DMS153 (cell line): ENCODE measurements at regions not wholly inside any gene's neighbourhood (a gene's known extent, or its start where the extent isn't known, plus 50 kb on each side); places are given as distances from the start of the nearest gene placed in this dataset.

Source experiments
- DNase-seq: peaks from one replicate; lab custom pipeline; 2025; lab: John Stamatoyannopoulos, UW

GRCh38 chr16:64539811-64540371, 582.0 kb downstream of the CDH11 start:
- DNase-seq: no peak

DNA sequence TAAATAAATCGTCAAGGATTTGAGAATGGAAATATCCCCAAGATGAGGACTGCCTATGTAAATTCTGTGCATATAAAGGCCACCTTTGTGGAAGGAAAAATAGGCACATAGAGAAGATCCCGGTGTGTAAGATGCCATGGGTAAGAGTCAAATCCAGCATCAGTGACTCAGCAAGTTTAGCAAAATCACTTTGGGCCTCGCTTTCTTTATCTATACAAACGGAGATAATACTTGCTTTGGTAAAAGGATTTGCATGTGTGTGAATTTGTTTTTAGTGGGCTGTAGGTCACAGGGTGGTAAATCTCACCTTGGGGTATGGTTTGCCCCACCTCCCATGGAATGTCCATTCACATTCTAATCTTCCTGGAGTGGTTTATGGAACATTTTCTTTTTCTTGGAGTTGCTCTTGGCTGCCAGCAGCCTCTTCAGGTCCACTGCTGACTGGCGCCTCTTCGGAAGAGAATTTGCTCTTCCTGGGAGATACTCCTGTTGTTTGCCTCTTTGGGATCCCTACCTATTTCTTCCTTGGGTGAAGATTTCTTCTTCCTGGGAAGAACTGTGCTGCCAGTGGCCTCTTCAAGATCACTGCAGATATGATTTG, 587.6 kb downstream of the CDH11 start:
- DNase-seq: no peak

DNA sequence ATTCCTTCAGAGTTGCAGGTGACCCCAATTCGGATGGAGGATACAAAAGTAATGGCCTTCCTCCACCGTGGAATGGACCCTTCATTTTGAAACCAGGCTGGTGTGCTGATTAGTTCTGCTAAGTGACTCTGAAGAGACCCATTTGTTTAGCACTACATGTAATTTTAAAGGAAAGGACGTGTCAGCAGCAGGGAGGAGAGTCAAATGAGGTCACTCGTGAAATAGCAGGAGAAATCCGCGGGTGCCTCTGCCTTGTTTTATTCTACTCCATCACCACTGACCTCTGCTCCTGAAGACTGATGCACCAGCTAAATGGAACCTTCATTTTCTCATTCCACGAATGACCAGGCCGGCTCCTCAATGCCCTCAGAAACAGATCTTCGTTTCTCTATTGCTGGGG, 589.2 kb downstream of the CDH11 start:
- no peak for DNase-seq

GRCh38 chr16:64532117-64532516, 589.7 kb downstream of the CDH11 start:
- DNase-seq: no peak

- no peak for DNase-seq
Measured at GRCh38 chr16:64531401-64531800, 590.5 kb downstream of the CDH11 start.

- DNase-seq: no peak
Measured at GRCh38 chr16:64522548-64522947, 599.3 kb downstream of the CDH11 start.

DNA sequence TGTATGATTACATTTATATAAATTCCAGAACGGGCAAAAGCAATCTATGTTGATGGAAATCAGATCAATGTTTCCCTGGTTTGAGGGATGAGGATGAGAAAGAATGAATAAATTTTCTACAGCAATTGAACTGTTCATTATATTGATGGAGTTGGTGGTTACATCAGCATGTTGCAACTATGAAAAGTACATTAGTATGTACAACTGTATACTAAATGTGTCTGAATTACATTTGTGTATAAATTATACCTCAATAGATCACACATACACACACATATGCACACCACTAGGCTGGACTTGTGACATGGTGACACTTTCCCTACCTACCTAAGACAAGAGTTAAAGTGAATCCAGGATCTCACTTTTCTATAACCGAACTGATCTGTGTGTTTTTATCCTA, 608.0 kb downstream of the CDH11 start:
- DNase-seq: no peak

GRCh38 chr16:64507240-64508024, 614.4 kb downstream of the CDH11 start:
- DNase-seq: no peak

DNA sequence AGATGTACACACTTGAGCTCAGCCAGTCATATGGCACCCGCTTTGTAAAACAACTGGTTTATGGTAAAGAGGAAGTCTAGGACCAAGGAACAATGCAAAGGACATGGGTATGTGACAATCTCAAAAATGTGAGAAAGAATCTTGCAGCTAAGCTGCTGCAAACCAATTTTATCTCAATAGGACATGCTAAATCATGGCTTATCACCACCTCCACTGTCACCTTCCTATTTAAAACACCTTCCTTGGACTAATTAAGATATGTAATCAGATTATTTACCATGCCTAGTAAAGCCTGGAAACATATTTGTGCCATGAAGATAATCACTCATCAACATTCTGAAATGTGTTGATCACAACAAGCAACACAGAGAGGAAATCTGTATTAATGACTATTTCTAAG, 622.7 kb downstream of the CDH11 start:
- no peak for DNase-seq

DNA sequence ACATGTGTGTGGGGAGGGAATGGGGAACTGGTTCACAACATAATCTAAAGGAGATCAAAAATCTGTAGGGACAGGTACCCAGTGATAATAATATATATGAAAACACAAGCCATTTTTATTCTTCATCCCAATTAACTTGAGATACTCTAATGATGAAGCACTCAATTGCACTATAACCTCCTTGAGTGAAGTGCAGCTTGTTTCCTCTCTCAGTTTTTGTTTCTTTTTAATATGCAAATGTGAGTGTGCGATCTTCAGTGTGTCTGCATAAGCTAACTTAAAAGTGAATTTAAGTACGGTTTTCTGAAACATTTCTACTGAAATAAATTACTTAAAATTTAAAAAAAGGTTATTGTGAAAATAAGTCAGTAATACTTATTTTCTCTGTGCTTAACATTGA, 623.5 kb downstream of the CDH11 start:
- DNase-seq: no peak

- no peak for DNase-seq
Measured at GRCh38 chr16:64493709-64494108, 628.2 kb downstream of the CDH11 start.

DNA sequence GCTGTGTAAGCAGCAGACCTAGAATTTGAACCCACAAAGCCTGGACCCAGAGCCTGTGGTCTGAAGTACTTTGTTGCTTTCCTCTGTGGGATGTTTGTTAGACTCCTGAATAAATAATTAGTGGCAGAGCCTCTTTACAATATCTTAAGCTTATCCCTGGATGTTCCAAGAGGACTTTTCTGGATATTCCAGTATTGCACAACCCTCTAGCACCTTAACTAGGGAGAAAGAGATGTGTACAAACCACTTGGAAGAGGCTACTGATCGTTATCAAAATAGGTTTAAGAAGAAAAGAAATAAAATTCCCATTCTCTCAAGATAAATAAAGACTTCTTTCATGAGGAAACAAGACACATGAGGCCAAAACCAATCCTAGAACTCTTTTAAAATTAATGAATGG, 632.4 kb downstream of the CDH11 start:
- no peak for DNase-seq

DNA sequence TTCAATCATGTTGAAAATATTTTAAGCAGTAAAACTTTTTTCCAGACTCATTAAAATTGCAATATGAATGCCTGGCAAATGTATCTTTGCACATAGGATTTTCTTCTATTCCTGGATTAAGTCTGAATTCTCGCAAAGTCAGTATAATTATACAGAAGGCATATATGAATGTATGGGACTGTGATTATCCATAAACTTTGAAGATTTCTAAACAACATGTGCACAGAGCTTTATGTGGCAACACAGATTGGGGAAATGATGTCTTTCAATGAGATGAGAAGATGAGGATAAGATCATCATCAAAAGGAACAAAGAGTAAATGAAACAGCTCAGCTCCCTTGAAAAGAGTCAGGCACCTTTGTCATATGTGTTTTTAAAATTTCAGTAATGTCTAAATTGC, 635.3 kb downstream of the CDH11 start:
- no peak for DNase-seq

GRCh38 chr16:64481497-64481896, 640.4 kb downstream of the CDH11 start:
- no peak for DNase-seq

DNA sequence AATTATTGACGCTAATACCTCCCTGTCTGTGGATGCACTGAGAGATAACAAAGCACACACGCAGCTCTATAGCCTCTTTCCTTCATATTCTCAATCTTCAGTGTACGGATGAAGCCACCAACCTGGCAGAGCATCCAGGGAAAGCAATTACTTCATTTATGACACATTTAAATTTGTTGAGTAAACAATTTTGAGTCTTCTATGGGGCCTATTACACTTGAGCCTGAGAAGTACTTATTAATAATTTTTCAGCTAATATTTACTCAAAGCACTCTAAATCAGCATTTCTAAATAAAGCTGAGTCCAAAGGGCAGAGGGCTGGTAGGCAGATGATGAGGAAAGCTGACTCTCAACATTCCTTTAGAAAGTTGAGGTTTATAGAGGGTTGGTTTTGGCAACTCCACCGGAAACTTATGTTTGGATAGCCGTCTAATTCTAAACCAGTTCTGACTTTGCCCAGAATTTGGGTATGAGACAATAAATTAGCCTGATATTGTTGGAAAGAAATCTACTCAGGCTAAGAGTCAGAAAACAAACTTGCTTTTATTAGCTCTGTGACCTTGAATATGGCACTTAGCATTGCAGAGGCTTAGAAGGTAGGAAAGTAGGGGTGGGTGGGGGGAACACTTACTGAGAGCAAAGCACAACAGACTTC, 643.5 kb downstream of the CDH11 start:
- no peak for DNase-seq

GRCh38 chr16:64475627-64476351, 646.1 kb downstream of the CDH11 start:
- DNase-seq: no peak

- DNase-seq: no peak
Measured at GRCh38 chr16:64470916-64471315, 650.9 kb downstream of the CDH11 start.

DNA sequence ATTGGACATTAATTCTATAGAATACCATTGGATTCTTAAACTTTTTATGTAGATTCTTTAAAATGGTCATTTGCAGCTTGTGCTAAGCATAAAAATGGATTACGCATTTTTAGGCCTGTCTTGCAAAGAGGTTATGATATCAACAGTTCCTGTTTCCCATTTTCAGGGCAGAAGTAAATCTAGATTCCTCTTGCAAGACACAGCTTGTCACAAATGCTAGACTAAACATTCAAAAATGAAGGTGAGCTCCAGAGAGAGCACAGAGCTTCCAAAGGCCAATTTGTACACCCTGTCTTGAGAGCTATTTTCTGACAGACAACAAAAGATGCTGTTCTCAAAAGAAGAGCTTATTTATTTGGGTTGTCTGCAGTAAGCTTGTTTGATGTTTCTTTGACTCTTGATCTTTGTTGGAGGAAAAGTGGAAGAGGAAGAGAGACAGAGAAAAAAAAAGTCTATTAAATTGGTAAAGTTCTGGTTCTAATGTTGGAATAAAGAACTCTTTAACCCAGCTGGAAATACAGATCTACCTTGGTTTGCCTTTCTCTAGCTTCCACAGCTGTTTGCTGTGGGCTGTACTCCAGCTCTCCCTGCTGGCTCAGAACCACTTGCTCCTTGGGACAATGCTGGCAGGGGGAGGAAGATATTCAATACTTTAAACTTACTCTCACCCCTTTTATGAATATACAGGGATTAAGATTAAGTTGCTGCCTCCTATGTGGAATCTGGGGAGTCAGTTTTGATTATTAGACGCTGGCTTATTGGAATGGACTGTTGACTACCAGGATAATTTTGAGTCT, 651.8 kb downstream of the CDH11 start:
- no peak for DNase-seq

GRCh38 chr16:64469351-64469750, 652.5 kb downstream of the CDH11 start:
- DNase-seq: no peak

DNA sequence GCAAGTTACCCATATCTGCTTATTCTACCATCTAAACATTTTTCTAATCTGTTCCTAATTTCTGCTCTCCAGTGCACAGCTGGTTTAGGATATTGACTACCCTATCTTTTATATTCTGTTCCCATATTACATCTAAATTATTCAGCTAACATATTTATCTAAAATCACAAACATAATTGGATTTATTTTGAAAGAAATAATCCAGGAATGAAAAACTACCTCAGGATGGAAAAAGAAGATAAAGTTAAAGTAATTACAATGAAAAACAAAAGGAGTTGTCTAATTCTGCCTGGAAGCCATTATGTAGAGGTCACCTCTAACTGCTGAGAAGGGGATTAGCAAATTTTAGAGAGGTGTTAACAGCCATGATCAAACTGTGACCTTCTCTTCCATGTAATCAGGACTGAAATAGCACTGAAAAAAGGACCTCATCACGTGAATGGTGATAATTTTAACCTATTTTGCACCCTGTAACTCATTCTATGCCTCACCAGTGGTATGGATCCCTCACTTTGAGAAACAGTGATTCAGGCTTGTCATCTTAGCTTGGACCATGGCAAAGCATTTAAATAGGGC, 653.3 kb downstream of the CDH11 start:
- DNase-seq: no peak

DNA sequence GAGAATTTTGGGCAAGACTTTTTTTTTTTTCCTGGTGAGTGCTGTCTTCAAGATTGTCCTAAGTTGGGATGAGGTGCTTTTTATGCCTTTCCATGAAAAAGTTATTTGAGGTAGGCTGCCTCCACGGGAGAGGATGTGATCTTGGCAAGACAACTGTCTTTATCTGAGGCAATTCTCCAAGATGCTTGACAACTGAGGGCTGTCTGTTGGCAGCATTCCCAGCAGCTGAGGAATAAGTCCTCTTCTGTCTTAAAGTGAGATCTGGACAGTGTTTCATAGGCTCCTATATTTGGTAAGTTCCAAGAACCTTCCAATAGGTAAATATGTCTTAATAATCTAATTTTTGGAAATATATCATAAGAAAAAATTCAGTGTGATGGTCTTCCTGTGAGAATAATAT, 662.0 kb downstream of the CDH11 start:
- DNase-seq: no peak
